Activated naive CD8-positive, alpha-beta T cell (primary cell): ENCODE measurements at regions not wholly inside any gene's neighbourhood (a gene's known extent, or its start where the extent isn't known, plus 50 kb on each side); places are given as distances from the start of the nearest gene placed in this dataset.
"Not testable (repeated sequence)": the region's sequence is repeated elsewhere in the genome, so short reads cannot be mapped to it uniquely, and the experiment has no call there.

Experiments
- H3K27ac Mint-ChIP-seq: one replicate; pipeline ENCODE4 v1.8.0; 2021; ENCODE audit warnings: mixed read lengths
- H3K27me3 Mint-ChIP-seq: one replicate; pipeline ENCODE4 v1.8.0; 2021; ENCODE audit warnings: mixed read lengths
- H3K36me3 Mint-ChIP-seq: one replicate; pipeline ENCODE4 v1.8.0; 2021; ENCODE audit warnings: mixed read lengths
- H3K4me1 Mint-ChIP-seq: one replicate; pipeline ENCODE4 v1.8.0; 2021; ENCODE audit warnings: low read depth, mixed read lengths
- H3K4me3 Mint-ChIP-seq: one replicate; pipeline ENCODE4 v1.8.0; 2021; ENCODE audit warnings: mild to moderate bottlenecking, mixed read lengths
- H3K9me3 Mint-ChIP-seq: one replicate; pipeline ENCODE4 v1.8.0; 2021; ENCODE audit warnings: low read depth, mixed read lengths

GRCh38 chr10:60479305-60480020 is 89.8 kb upstream of the ANK3 start:
- Mint-ChIP-seq H3K27me3 (no peaks in the 10 kb centered on the region), H3K27ac (no peak overlapping the region), H3K36me3 (no peaks in the 10 kb centered on the region), H3K4me1 (no peaks in the 10 kb centered on the region), H3K9me3 (no peaks in the 10 kb centered on the region), H3K4me3 (no peak overlapping the region)

DNA sequence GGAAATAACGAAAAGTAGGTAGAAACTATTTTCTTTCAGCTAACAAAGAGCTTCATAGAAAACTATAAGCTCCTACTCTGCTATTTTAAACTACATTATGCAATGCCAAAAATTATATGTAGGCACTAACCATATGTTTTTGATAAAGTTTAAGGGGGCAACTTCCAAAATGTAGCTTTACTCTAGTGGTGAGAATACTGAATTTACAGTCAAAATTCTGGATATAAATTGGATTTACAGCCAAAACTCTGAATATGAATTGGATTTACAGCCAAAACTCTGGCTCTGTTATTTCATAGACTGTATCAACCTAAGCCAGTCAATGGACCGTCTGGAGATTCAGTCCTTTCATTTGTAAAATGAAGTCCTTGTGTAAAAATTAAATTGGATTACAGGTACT is 86.8 kb upstream of the ANK3 start:
- Mint-ChIP-seq H3K27me3 (peaks cover 2% of the 10 kb centered on the region), H3K27ac (no peak overlapping the region), H3K4me1 (no peaks in the 10 kb centered on the region), H3K4me3 (no peak overlapping the region), H3K36me3 (no peaks in the 10 kb centered on the region), H3K9me3 (no peaks in the 10 kb centered on the region)

DNA sequence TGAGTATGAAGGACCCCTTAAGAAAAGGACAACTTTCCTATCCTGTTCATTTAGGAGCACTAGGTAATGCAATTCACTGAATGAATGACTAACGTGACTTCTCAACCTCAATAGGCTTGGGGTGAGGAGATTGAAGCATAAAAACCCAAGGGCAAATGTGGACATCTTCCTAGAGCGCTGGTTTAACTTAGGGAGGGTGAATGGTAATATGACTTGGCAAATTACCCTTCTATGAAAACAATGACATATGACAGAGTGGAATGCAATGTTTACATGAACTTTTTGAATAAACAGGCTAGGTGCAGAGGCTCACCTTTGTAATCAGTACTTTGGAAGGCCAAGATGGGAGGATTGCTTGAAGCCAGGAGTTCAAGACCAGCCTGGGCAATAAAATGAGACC is 83.9 kb upstream of the ANK3 start:
- H3K9me3 Mint-ChIP-seq, result no peaks in the 10 kb centered on the region
- no peaks in the 10 kb centered on the region for H3K36me3 Mint-ChIP-seq
- no peak overlapping the region for H3K27ac Mint-ChIP-seq
- peaks cover 2% of the 10 kb centered on the region for H3K27me3 Mint-ChIP-seq
- H3K4me1 Mint-ChIP-seq, result no peaks in the 10 kb centered on the region
- H3K4me3 Mint-ChIP-seq, result no peak overlapping the region

GRCh38 chr10:60470091-60470490 is 80.4 kb upstream of the ANK3 start:
- Mint-ChIP-seq H3K27me3 (peaks cover 2% of the 10 kb centered on the region), H3K36me3 (no peaks in the 10 kb centered on the region), H3K4me3 (no peak overlapping the region), H3K9me3 (no peaks in the 10 kb centered on the region), H3K4me1 (no peaks in the 10 kb centered on the region), H3K27ac (no peak overlapping the region)

DNA sequence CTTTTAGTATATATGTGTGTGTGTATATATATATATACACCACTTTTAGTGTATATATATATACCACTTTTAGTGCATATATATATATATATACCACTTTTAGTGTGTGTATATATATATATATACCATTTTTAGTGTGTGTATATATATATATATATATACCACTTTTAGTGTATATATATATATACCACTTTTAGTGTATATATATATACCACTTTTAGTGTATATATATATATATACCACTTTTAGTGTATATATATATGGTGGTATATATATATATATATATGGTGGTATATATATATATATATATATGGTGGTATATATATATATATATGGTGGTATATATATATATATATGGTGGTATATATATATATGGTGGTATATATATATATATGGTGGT is 79.5 kb upstream of the ANK3 start:
- not testable (repeated sequence) for H3K27ac Mint-ChIP-seq, H3K9me3 Mint-ChIP-seq, H3K27me3 Mint-ChIP-seq, H3K4me1 Mint-ChIP-seq, H3K4me3 Mint-ChIP-seq, H3K36me3 Mint-ChIP-seq

DNA sequence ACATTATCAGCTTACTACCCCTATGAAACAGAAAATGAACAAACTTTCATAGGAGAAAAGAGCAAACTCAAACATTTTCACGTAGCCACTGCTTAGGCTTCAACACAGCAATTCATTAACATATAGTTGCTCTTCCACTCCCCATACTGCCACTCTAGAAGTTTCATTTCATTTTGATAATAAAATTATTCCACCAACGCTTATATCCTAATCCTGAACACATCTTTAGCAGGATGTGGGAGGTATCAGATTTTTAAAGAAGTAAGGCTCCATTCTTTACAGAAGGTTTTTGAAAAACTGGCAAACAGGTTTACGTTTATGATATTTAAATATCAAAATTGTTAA is 77.5 kb upstream of the ANK3 start:
- H3K4me3 Mint-ChIP-seq, result no peak overlapping the region
- H3K36me3 Mint-ChIP-seq, result no peaks in the 10 kb centered on the region
- no peaks in the 10 kb centered on the region for H3K9me3 Mint-ChIP-seq
- no peak overlapping the region for H3K27ac Mint-ChIP-seq
- no peaks in the 10 kb centered on the region for H3K4me1 Mint-ChIP-seq
- H3K27me3 Mint-ChIP-seq, result no peaks in the 10 kb centered on the region

DNA sequence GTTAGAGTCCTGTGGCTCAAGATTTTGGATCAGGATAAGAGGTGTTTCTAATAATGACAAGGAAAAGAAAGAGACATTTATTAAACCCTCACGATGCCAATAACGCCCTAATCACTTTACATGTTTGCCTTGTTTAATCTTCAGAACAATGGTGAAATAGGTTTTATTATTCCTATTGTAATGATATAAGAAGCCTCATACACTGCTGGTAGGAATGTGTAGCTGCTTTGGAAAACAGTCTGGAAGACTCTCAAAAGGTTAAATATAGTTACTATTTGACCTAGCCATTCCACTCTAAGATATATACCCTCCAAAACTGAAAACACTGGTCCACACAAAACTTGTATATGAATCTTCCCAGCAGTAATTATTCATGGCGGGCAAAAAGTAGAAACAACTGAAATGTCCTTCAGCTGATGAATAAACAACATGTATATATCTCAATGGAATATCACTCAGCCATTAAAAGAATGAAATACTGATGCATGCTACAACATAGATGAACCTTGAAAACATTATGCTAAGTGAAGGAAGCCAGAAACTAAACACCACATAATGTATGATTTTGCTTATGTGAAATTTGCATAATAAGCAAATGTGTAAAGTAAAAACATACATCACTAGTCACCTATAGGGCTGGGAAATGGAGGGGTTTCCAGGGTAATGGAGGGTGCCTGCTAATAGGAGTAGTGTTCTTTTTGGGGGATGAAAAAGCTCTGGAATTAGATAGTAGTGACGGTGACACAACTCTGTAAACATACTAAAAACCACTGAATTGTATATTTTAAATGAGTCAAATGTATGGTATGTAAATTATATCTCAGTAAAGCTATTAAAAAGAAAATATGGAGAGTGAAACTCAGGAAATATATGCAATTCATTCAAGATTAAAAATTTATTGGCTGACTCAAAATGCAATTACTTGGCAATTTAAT is 76.9 kb upstream of the ANK3 start:
- H3K4me3 Mint-ChIP-seq, result no peak overlapping the region
- H3K36me3 Mint-ChIP-seq, result no peaks in the 10 kb centered on the region
- H3K27me3 Mint-ChIP-seq, result no peaks in the 10 kb centered on the region
- H3K27ac Mint-ChIP-seq, result no peak overlapping the region
- H3K4me1 Mint-ChIP-seq, result no peaks in the 10 kb centered on the region
- H3K9me3 Mint-ChIP-seq, result no peaks in the 10 kb centered on the region

DNA sequence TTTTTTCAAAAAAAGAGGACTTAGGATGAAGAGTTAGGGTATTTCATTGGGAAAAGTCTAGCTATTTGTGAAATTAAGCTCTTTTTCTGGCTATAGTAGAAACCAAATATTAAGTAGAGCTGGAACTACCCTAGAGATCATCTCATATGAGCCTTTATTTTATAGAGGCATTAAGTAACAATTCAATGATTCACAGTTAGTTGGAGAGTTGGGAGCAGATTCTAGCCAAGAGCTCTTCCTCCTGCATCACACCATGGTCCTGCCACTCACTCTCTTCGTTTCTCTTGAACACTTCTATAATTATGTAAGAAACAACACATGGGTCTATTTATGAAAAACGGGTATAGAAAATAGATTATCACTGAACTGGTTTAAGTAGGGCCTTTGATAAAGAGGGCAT is 76.1 kb upstream of the ANK3 start:
- no peaks in the 10 kb centered on the region for H3K9me3 Mint-ChIP-seq
- no peak overlapping the region for H3K4me3 Mint-ChIP-seq
- no peaks in the 10 kb centered on the region for H3K36me3 Mint-ChIP-seq
- H3K27me3 Mint-ChIP-seq, result no peaks in the 10 kb centered on the region
- no peak overlapping the region for H3K27ac Mint-ChIP-seq
- no peaks in the 10 kb centered on the region for H3K4me1 Mint-ChIP-seq

GRCh38 chr10:60464659-60465058 is 75.0 kb upstream of the ANK3 start:
- Mint-ChIP-seq H3K4me1 (no peaks in the 10 kb centered on the region), H3K4me3 (no peak overlapping the region), H3K27me3 (no peaks in the 10 kb centered on the region), H3K27ac (no peak overlapping the region), H3K9me3 (no peaks in the 10 kb centered on the region), H3K36me3 (no peaks in the 10 kb centered on the region)

DNA sequence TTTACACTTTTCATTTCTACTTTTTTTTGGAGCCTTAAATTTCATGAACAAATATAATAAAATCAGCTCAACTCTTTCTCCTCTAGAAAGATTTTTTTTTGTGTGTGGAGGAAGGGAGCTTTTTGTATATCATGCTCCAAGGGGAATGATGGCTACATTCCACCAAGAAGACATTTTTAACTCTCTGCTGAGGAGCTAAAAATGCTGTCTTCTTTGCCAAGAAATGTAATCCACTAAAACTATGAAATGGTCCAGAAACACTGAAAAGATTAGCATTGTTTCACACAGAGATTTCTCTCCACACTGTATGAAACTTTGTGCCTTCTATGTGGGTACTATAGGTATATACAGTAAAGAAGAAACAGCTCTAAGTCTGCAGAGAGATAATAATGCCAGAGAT is 74.1 kb upstream of the ANK3 start:
- no peaks in the 10 kb centered on the region for H3K36me3 Mint-ChIP-seq
- no peak overlapping the region for H3K4me3 Mint-ChIP-seq
- no peaks in the 10 kb centered on the region for H3K9me3 Mint-ChIP-seq
- H3K27me3 Mint-ChIP-seq, result no peaks in the 10 kb centered on the region
- H3K27ac Mint-ChIP-seq, result no peak overlapping the region
- no peaks in the 10 kb centered on the region for H3K4me1 Mint-ChIP-seq

- H3K36me3 Mint-ChIP-seq, result no peaks in the 10 kb centered on the region
- no peak overlapping the region for H3K27ac Mint-ChIP-seq
- no peaks in the 10 kb centered on the region for H3K27me3 Mint-ChIP-seq
- H3K9me3 Mint-ChIP-seq, result no peaks in the 10 kb centered on the region
- H3K4me3 Mint-ChIP-seq, result no peak overlapping the region
- no peaks in the 10 kb centered on the region for H3K4me1 Mint-ChIP-seq
These were observed 72.0 kb upstream of the ANK3 start for GRCh38 chr10:60461688-60462087.

- Mint-ChIP-seq H3K4me3 (no peak overlapping the region), H3K27me3 (no peaks in the 10 kb centered on the region), H3K27ac (no peak overlapping the region), H3K9me3 (no peaks in the 10 kb centered on the region), H3K4me1 (no peaks in the 10 kb centered on the region), H3K36me3 (no peaks in the 10 kb centered on the region)
These were observed 70.2 kb upstream of the ANK3 start for GRCh38 chr10:60459701-60460457.

DNA sequence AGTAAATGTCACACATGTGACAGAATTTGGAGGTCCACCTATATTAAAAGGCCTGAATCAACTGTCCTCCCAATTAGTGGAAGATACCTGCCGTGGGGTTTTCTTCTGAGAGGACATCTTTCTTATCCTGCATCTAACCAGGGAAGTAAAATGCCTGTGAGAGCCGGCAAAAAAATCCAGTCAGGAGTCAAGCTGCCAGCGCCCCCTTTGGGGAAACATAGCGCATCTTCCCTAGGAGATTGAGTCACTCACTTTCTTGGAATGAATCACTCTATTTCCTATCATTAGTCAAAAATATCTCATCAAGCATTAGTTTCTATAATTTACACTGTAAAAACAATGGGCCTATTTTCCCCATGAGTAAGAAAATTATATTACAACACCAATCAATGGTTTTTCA is 66.4 kb upstream of the ANK3 start:
- Mint-ChIP-seq H3K27ac (no peak overlapping the region), H3K4me3 (no peak overlapping the region), H3K36me3 (no peaks in the 10 kb centered on the region), H3K27me3 (no peaks in the 10 kb centered on the region), H3K9me3 (no peaks in the 10 kb centered on the region), H3K4me1 (no peaks in the 10 kb centered on the region)

DNA sequence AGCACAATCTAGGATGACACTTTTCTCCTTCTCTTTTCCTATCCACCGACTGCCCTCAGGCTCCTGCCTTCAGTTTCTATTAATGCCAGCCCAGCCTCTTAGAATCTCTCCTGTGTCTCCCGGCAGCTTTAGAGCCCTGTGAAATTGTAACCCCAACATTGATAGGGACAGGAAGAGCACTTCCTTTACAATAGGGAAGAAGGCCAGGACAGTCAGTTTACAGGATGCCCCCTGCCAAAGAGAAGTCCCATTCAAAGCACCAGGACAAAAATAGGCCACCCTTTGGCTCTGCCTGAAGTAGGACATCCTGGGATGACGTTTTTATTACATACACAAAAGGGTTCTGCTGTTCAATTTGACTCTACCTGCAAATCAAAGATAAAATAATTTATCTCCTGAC is 64.7 kb upstream of the ANK3 start:
- H3K36me3 Mint-ChIP-seq, result no peaks in the 10 kb centered on the region
- H3K27me3 Mint-ChIP-seq, result no peaks in the 10 kb centered on the region
- no peak overlapping the region for H3K4me3 Mint-ChIP-seq
- H3K4me1 Mint-ChIP-seq, result no peaks in the 10 kb centered on the region
- no peak overlapping the region for H3K27ac Mint-ChIP-seq
- H3K9me3 Mint-ChIP-seq, result no peaks in the 10 kb centered on the region

- no peaks in the 10 kb centered on the region for H3K36me3 Mint-ChIP-seq
- no peaks in the 10 kb centered on the region for H3K4me1 Mint-ChIP-seq
- H3K27me3 Mint-ChIP-seq, result no peaks in the 10 kb centered on the region
- H3K4me3 Mint-ChIP-seq, result no peak overlapping the region
- no peak overlapping the region for H3K27ac Mint-ChIP-seq
- no peaks in the 10 kb centered on the region for H3K9me3 Mint-ChIP-seq
These were observed 63.4 kb upstream of the ANK3 start for GRCh38 chr10:60453036-60453435.
